H9 (cell line): ENCODE measurements at regions not wholly inside any gene's neighbourhood (a gene's known extent, or its start where the extent isn't known, plus 50 kb on each side); places are given as distances from the start of the nearest gene placed in this dataset.

Experiments used
- DNase-seq: peaks from one replicate; pipeline ENCODE4 v3.0.0-alpha.2; 2017
- H2AFZ ChIP-seq: one replicate; pipeline ENCODE4 v1.6.1; 2013; ENCODE audit warnings: mild to moderate bottlenecking, low read length, control low read depth, moderate library complexity
- H2AK5ac ChIP-seq: 2 replicates; pipeline ENCODE4 v1.6.1; 2013; ENCODE audit warnings: low read length, control low read depth, mixed read lengths; ENCODE audit not compliant: insufficient read length
- H2BK120ac ChIP-seq: one replicate; pipeline ENCODE4 v1.6.1; 2013; ENCODE audit warnings: low read depth, mild to moderate bottlenecking, low read length, control low read depth, inconsistent platforms; ENCODE audit not compliant: poor library complexity, severe bottlenecking
- H2BK12ac ChIP-seq: 2 replicates; pipeline ENCODE4 v1.6.1; 2013; ENCODE audit warnings: low read length, control low read depth, mixed read lengths, low read depth; ENCODE audit not compliant: insufficient read length
- H2BK15ac ChIP-seq: 2 replicates; pipeline ENCODE4 v1.6.1; 2013; ENCODE audit warnings: low read depth, low read length, control low read depth
- H2BK20ac ChIP-seq: one replicate; pipeline ENCODE4 v1.6.1; 2013; ENCODE audit warnings: low read depth, mild to moderate bottlenecking, low read length, control low read depth, inconsistent platforms; ENCODE audit not compliant: poor library complexity, severe bottlenecking
- H2BK5ac ChIP-seq: 2 replicates; pipeline ENCODE4 v1.6.1; 2013; ENCODE audit warnings: low read length, control low read depth, mixed read lengths; ENCODE audit not compliant: insufficient read length
- H3K14ac ChIP-seq: 2 replicates; pipeline ENCODE4 v1.6.1; 2013; ENCODE audit warnings: low read length, control low read depth; ENCODE audit not compliant: insufficient read depth
- H3K18ac ChIP-seq: 2 replicates; pipeline ENCODE4 v1.6.1; 2013; ENCODE audit warnings: low read depth, mild to moderate bottlenecking, mixed read lengths, low read length, control low read depth; ENCODE audit not compliant: insufficient read length
- H3K23ac ChIP-seq: 2 replicates; pipeline ENCODE4 v1.6.1; 2013; ENCODE audit warnings: low read length, control low read depth, mixed read lengths, low read depth; ENCODE audit not compliant: insufficient read length
- H3K23me2 ChIP-seq: 2 replicates; pipeline ENCODE4 v1.6.1; 2013; ENCODE audit warnings: low read depth, mild to moderate bottlenecking, mixed read lengths, low read length, control low read depth; ENCODE audit not compliant: insufficient read length, poor library complexity, severe bottlenecking
- H3K27ac ChIP-seq: 2 replicates; pipeline ENCODE4 v1.5.1; 2013; ENCODE audit warnings: low read length, control low read depth, mixed read lengths, low read depth; ENCODE audit not compliant: insufficient read length
- H3K27me3 ChIP-seq: 2 replicates; pipeline ENCODE4 v1.6.1; 2013; ENCODE audit warnings: low read length, control low read depth, inconsistent platforms; ENCODE audit not compliant: insufficient read depth
- H3K4ac ChIP-seq: 2 replicates; pipeline ENCODE4 v1.6.1; 2013; ENCODE audit warnings: low read depth, mild to moderate bottlenecking, control low read depth, inconsistent platforms, low read length, moderate library complexity
- H3K4me1 ChIP-seq: 2 replicates; pipeline ENCODE4 v1.6.1; 2013; ENCODE audit warnings: low read length, control low read depth, inconsistent platforms; ENCODE audit not compliant: insufficient read depth
- H3K4me2 ChIP-seq: 2 replicates; pipeline ENCODE4 v1.6.1; 2013; ENCODE audit warnings: low read length, control low read depth, mixed read lengths; ENCODE audit not compliant: insufficient read length, insufficient read depth
- H3K56ac ChIP-seq: 2 replicates; pipeline ENCODE4 v1.6.1; 2013; ENCODE audit warnings: low read depth, mild to moderate bottlenecking, mixed read lengths, low read length, control low read depth; ENCODE audit not compliant: insufficient read length
- H3K79me1 ChIP-seq: 2 replicates; pipeline ENCODE4 v1.6.1; 2013; ENCODE audit warnings: low read depth, mild to moderate bottlenecking, moderate library complexity, low read length, control low read depth, inconsistent platforms; ENCODE audit not compliant: insufficient read depth, poor library complexity, severe bottlenecking
- H3K79me2 ChIP-seq: 2 replicates; pipeline ENCODE4 v1.6.1; 2013; ENCODE audit warnings: low read length, control low read depth, inconsistent platforms; ENCODE audit not compliant: insufficient read depth
- H3K9ac ChIP-seq: 2 replicates; pipeline ENCODE4 v1.6.1; 2013; ENCODE audit warnings: low read length, control low read depth, mixed read lengths; ENCODE audit not compliant: insufficient read length; ENCODE audit errors: extremely low read depth
- H3K9me3 ChIP-seq: one replicate; pipeline ENCODE4 v1.6.1; 2013; ENCODE audit warnings: low read depth, low read length, inconsistent platforms; ENCODE audit not compliant: control insufficient read depth
- H3T11ph ChIP-seq: one replicate; pipeline ENCODE4 v1.6.1; 2013; ENCODE audit warnings: mild to moderate bottlenecking, low read length, control low read depth, inconsistent platforms
- H4K20me1 ChIP-seq: one replicate; pipeline ENCODE4 v1.6.1; 2013; ENCODE audit not compliant: control insufficient read depth, insufficient read length, insufficient read depth
- H4K5ac ChIP-seq: 2 replicates; pipeline ENCODE4 v1.6.1; 2013; ENCODE audit warnings: low read depth, mild to moderate bottlenecking, mixed read lengths, low read length, control low read depth; ENCODE audit not compliant: insufficient read length
- H4K8ac ChIP-seq: replicated peaks from 2 replicates; pipeline ENCODE4 v1.6.1; 2013; ENCODE audit warnings: low read length, control low read depth, mixed read lengths, low read depth; ENCODE audit not compliant: insufficient read length
- H4K91ac ChIP-seq: 2 replicates; pipeline ENCODE4 v1.6.1; 2013; ENCODE audit warnings: low read depth, mild to moderate bottlenecking, moderate library complexity, mixed read lengths, low read length, control low read depth; ENCODE audit not compliant: insufficient read length
- H3K27ac Mint-ChIP-seq, 3 experiments: 2 replicates in 2 of 3; 3 replicates in 1 of 3; pipeline ENCODE4 v1.8.0; 2020 to 2021; ENCODE audit warnings: mixed read lengths in 3 of 3, mild to moderate bottlenecking in 1 of 3, moderate library complexity in 1 of 3
- H3K27me3 Mint-ChIP-seq: 2 replicates; pipeline ENCODE4 v1.8.0; 2021; ENCODE audit warnings: low read depth, mild to moderate bottlenecking, moderate library complexity, mixed read lengths
- H3K36me3 Mint-ChIP-seq, 3 experiments: 2 replicates in 2 of 3; 3 replicates in 1 of 3; pipeline ENCODE4 v1.8.0; 2020 to 2021; ENCODE audit warnings: low read depth in 3 of 3, mixed read lengths in 3 of 3; ENCODE audit not compliant: insufficient read depth in 1 of 3
- H3K4me1 Mint-ChIP-seq, 2 experiments: 2 replicates each; pipeline ENCODE4 v1.8.0; 2020; ENCODE audit warnings: mixed read lengths in 2 of 2
- H3K4me3 Mint-ChIP-seq, 2 experiments: 2 replicates in 1 of 2; 3 replicates in 1 of 2; pipeline ENCODE4 v1.8.0; 2020 to 2021; ENCODE audit warnings: mild to moderate bottlenecking in 2 of 2, mixed read lengths in 2 of 2, moderate library complexity in 1 of 2
- H3K9me3 Mint-ChIP-seq, 2 experiments: 2 replicates in 1 of 2; 3 replicates in 1 of 2; pipeline ENCODE4 v1.8.0; 2020; ENCODE audit warnings: mild to moderate bottlenecking in 2 of 2, mixed read lengths in 2 of 2, moderate library complexity in 1 of 2
- WGBS: extraction: QIAGEN DNeasy Blood & Tissue Kit; methylation state at CpG from one replicate; pipeline ENCODE4 v1.1.7; 2013; ENCODE audit warnings: missing lambda C conversion rate, low lambda C conversion rate, mixed read lengths; ENCODE audit not compliant: insufficient read length; ENCODE audit errors: extremely low coverage; 5-methylcytosine and 5-hydroxymethylcytosine counted together
- TF ChIP-seq, protein P1 (sequence below): fragments of 200-600 bp; sonication (generic); conservative IDR thresholded peaks from 3 replicates; pipeline ENCODE4 v1.8.0; 2021; ENCODE audit warnings: antibody characterized with exemption, mild to moderate bottlenecking

- no peak overlapping the region for H3T11ph ChIP-seq
- no peak overlapping the region for H2BK120ac ChIP-seq
- no peak overlapping the region for H3K27ac Mint-ChIP-seq
- no peak for DNase-seq
- no peak overlapping the region for H3K27ac ChIP-seq
- no peaks in the 10 kb centered on the region for H3K79me2 ChIP-seq
- H4K91ac ChIP-seq, result no peak overlapping the region
- H3K23ac ChIP-seq, result no peak overlapping the region
- H3K14ac ChIP-seq, result no peak overlapping the region
- H3K4me1 Mint-ChIP-seq, result no peaks in the 10 kb centered on the region
- no peak overlapping the region for H2BK15ac ChIP-seq
- no peak overlapping the region for H4K8ac ChIP-seq
- no peaks in the 10 kb centered on the region for H4K20me1 ChIP-seq
- no peak overlapping the region for H2BK5ac ChIP-seq
- no peaks in the 10 kb centered on the region for H3K79me1 ChIP-seq
- no peak overlapping the region for H3K4ac ChIP-seq
- H3K9me3 Mint-ChIP-seq, result peaks cover 3 to 6% of the 10 kb centered on the region in 2 experiments; a peak in 3 of 5 replicates
- H2AFZ ChIP-seq, result no peak overlapping the region
- H3K27me3 Mint-ChIP-seq, result peaks cover 2% of the 10 kb centered on the region; the same call in 1 of the 2 replicates
- no peak overlapping the region for H3K56ac ChIP-seq
- peaks cover 0 to 5% (median 0%) of the 10 kb centered on the region in 3 experiments; a peak in 3 of 7 replicates for H3K36me3 Mint-ChIP-seq
- H3K18ac ChIP-seq, result no peak overlapping the region
- H4K5ac ChIP-seq, result no peak overlapping the region
- no peak overlapping the region for H3K9ac ChIP-seq
- no peak overlapping the region for H3K4me3 Mint-ChIP-seq
- H3K4me1 ChIP-seq, result no peaks in the 10 kb centered on the region
- no peaks in the 10 kb centered on the region for H3K23me2 ChIP-seq
- H3K4me2 ChIP-seq, result no peak overlapping the region
- no CpG with 5 or more reads among the region's 12 CpGs for WGBS
- H3K9me3 ChIP-seq, result no peaks in the 10 kb centered on the region
- H2AK5ac ChIP-seq, result no peak overlapping the region
- H2BK12ac ChIP-seq, result no peak overlapping the region
- no peaks in the 10 kb centered on the region for H3K27me3 ChIP-seq
- TF ChIP-seq, protein P1, sequence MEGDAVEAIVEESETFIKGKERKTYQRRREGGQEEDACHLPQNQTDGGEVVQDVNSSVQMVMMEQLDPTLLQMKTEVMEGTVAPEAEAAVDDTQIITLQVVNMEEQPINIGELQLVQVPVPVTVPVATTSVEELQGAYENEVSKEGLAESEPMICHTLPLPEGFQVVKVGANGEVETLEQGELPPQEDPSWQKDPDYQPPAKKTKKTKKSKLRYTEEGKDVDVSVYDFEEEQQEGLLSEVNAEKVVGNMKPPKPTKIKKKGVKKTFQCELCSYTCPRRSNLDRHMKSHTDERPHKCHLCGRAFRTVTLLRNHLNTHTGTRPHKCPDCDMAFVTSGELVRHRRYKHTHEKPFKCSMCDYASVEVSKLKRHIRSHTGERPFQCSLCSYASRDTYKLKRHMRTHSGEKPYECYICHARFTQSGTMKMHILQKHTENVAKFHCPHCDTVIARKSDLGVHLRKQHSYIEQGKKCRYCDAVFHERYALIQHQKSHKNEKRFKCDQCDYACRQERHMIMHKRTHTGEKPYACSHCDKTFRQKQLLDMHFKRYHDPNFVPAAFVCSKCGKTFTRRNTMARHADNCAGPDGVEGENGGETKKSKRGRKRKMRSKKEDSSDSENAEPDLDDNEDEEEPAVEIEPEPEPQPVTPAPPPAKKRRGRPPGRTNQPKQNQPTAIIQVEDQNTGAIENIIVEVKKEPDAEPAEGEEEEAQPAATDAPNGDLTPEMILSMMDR, result no peak
- H2BK20ac ChIP-seq, result no peak overlapping the region
Measured at GRCh38 chr16:26295625-26296304, 604.0 kb downstream of the HS3ST4 start.
